WI38 (cell line): ENCODE measurements at regions not wholly inside any gene's neighbourhood (a gene's known extent, or its start where the extent isn't known, plus 50 kb on each side); places are given as distances from the start of the nearest gene placed in this dataset.

Source experiments
- H3K4me3 ChIP-seq: 2 replicates; pipeline ENCODE4 v1.5.1; 2011; ENCODE audit warnings: low read depth, mild to moderate bottlenecking, control low read depth, low read length
- TF ChIP-seq, protein P1 (sequence below): IDR thresholded peaks from 2 replicates; pipeline ENCODE4 v1.5.1; 2012; ENCODE audit warnings: low read depth, mild to moderate bottlenecking, control low read depth, low read length

DNA sequence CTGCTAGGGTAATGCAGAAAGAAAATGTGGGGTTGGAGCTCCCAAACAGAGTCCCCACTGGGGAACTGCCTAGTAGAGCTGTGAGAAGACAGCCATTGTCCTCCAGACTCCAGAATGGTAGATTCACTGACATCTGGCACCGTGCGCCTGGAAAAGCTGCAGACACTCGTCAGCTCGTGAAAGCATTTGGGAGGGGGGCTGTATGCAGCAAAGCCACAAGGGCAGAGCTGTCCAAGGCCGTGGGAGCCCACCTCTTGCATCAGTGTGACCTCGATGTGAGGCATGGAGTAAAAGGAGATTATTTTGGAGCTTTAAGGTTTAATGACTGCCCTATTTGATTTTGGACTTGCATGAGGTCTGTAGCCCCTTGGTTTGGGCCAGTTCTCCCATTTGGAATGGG, 242.9 kb downstream of the VGLL3 start:
- TF ChIP-seq, protein P1, sequence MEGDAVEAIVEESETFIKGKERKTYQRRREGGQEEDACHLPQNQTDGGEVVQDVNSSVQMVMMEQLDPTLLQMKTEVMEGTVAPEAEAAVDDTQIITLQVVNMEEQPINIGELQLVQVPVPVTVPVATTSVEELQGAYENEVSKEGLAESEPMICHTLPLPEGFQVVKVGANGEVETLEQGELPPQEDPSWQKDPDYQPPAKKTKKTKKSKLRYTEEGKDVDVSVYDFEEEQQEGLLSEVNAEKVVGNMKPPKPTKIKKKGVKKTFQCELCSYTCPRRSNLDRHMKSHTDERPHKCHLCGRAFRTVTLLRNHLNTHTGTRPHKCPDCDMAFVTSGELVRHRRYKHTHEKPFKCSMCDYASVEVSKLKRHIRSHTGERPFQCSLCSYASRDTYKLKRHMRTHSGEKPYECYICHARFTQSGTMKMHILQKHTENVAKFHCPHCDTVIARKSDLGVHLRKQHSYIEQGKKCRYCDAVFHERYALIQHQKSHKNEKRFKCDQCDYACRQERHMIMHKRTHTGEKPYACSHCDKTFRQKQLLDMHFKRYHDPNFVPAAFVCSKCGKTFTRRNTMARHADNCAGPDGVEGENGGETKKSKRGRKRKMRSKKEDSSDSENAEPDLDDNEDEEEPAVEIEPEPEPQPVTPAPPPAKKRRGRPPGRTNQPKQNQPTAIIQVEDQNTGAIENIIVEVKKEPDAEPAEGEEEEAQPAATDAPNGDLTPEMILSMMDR = no peak

DNA sequence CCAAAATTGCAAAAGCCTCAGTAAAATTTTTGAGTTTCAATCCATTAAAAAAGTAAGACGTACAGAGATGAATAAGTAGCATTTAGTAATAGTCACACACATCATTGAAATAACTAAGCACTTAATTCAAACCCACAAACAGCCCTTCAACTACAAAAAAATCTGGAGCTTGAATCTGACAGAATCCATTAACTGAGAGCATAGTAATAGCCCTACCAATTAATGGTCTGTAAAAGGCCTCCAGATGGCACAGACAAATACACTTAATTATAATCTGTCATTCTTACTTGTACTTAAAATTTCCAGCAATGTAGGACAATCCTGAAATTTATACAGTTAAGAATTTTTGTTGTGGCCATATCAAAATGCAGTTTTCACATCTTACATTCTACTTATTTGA, 246.9 kb downstream of the VGLL3 start:
- TF ChIP-seq, protein P1 = no peak
- H3K4me3 ChIP-seq = no peak overlapping the region

More for the DNA sequence above, 242.9 kb downstream of the VGLL3 start:
- no peak overlapping the region for H3K4me3 ChIP-seq

DNA sequence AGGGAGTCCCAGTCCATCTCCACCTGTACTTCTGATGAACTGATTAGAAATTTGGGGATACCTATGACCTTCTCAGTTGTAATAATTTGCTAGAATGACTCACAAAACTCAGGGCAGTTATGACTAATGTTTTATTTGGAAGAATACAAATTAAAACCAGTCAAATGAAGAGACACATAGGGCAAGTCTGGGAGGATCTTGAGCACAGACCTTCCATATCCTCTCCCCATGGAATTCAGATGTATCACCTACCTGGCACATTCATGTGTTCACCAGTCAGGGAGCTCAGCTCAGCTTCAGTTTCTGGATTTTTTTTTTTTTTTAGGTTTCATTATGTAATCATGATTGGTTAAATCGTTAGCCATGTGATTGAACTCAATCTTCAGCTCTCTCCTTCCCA, 247.7 kb downstream of the VGLL3 start:
- TF ChIP-seq, protein P1 = no peak
- H3K4me3 ChIP-seq = no peak overlapping the region

DNA sequence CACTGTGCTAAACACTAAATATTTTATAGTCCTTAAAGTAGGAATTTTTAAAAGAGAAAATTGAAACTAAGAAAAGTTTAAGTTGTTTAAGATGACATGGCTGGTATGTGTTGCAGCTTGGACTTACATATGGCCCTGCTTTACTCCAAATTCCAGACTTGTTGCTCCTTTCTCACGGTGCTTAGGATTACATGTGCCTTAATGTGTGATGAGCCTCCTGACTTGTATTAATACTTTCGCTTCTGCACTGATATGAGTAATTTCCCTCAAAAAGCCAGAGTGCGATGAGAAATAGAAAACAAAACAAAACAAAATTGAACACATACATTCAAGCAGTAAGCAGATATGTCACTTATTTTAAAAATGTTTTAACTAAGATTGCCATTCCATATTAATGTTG, 250.2 kb downstream of the VGLL3 start:
- H3K4me3 ChIP-seq = no peak overlapping the region
- TF ChIP-seq, protein P1 = no peak

DNA sequence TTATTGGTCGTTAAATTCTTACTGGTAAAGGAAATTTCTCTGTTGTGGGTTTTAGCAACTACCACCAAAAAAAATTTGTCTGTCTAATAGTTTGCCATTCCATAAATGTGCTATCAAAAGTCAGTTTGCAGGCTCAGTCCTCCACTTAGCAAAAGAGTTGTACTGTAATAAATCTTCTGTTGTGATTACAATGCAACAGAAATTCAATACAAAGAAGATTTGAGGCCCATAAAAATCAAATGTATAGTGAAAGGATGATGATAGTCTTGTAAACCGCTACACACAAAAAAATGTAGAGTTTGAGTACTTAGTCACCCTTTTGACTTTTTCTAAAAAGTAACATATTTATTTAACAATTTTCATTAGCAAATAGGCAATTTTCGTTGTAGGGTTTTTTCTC, 251.7 kb downstream of the VGLL3 start:
- H3K4me3 ChIP-seq = no peak overlapping the region
- TF ChIP-seq, protein P1 = no peak

DNA sequence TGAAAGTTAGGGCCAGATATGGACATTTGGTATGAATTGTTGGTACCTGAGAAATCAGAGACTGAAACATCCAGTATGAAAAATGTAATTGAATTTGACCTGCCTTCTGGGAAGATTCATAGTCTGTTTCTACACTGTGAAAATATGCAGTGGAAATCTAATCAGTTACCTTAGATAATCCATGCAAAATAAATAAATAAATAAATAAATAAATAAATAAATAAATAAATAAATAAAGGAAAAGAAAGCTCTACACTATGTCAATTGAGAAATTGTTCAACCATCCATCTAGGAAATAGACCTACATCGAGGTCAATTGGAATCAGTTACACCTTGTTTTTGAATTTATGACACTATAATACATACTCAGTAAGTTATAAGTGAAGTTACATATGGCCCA, 252.3 kb downstream of the VGLL3 start:
- TF ChIP-seq, protein P1 = no peak
- H3K4me3 ChIP-seq = no peak overlapping the region

DNA sequence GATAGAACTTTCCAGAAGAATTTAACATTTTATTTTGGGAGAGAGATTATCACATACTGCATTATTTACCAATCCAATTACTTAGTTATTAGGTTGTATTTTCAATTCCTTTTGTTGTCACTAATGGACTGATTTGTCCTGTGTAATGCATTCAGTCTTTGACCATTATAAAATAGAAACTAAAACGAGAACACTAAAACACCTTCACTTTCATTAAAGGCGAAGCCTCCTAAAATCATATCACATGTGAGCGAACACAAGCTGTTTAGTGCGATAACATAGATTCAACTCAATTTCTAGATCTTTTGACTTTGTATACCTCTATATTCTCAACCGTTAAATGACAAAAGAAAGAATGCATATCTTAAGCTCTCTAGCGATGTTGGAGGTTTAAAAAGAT, 253.4 kb downstream of the VGLL3 start:
- H3K4me3 ChIP-seq = no peak overlapping the region
- TF ChIP-seq, protein P1 = no peak
